Astrocyte (in vitro differentiated cells and primary cell): ENCODE measurements at regions not wholly inside any gene's neighbourhood (a gene's known extent, or its start where the extent isn't known, plus 50 kb on each side); places are given as distances from the start of the nearest gene placed in this dataset.

ENCODE experiments used
- DNase-seq: peaks from one replicate; pipeline ENCODE4 v3.0.0-alpha.2; 2010; ENCODE audit warnings: low read depth
- FAIRE-seq: peaks from 2 replicates; lab custom pipeline; 2011; peaks lifted over from hg19 to GRCh38; lab: Jason Lieb, UNC
- H2AFZ ChIP-seq: 2 replicates; pipeline ENCODE4 v1.6.0; 2012; ENCODE audit warnings: low read depth, low read length, inconsistent platforms
- H3K27ac ChIP-seq: 2 replicates; pipeline ENCODE4 v1.5.1; 2011; ENCODE audit warnings: low read depth, low read length, inconsistent platforms
- H3K27me3 ChIP-seq: 2 replicates; pipeline ENCODE4 v1.6.0; 2011; ENCODE audit warnings: low read length, inconsistent platforms; ENCODE audit not compliant: insufficient read depth
- H3K36me3 ChIP-seq: 2 replicates; pipeline ENCODE4 v1.5.1; 2011; ENCODE audit warnings: low read length, inconsistent platforms; ENCODE audit not compliant: insufficient read depth
- H3K4me1 ChIP-seq: 2 replicates; pipeline ENCODE4 v1.5.1; 2011; ENCODE audit warnings: low read length, inconsistent platforms; ENCODE audit not compliant: insufficient read depth
- H3K4me2 ChIP-seq: 2 replicates; pipeline ENCODE4 v1.6.0; 2012; ENCODE audit warnings: low read length, inconsistent platforms
- H3K4me3 ChIP-seq: 2 replicates; pipeline ENCODE4 v1.5.1; 2011; ENCODE audit warnings: low read depth, mild to moderate bottlenecking, low read length, inconsistent platforms; ENCODE audit not compliant: insufficient read depth
- H3K79me2 ChIP-seq: 2 replicates; pipeline ENCODE4 v1.6.0; 2012; ENCODE audit warnings: mild to moderate bottlenecking, low read length, inconsistent platforms; ENCODE audit not compliant: insufficient read depth
- H3K9ac ChIP-seq: 2 replicates; pipeline ENCODE4 v1.6.0; 2012; ENCODE audit warnings: mild to moderate bottlenecking, low read length, inconsistent platforms
- H3K9me3 ChIP-seq: 2 replicates; pipeline ENCODE4 v1.5.1; 2012; ENCODE audit warnings: low read depth, mild to moderate bottlenecking, low read length, inconsistent platforms; ENCODE audit not compliant: insufficient read depth
- H4K20me1 ChIP-seq: 2 replicates; pipeline ENCODE4 v1.6.0; 2012; ENCODE audit warnings: low read length, inconsistent platforms; ENCODE audit not compliant: insufficient read depth
- H3K27ac Mint-ChIP-seq: one replicate; pipeline ENCODE4 v1.8.0; 2021; ENCODE audit warnings: mild to moderate bottlenecking, mixed read lengths; ENCODE audit not compliant: unreplicated experiment
- H3K27me3 Mint-ChIP-seq: one replicate; pipeline ENCODE4 v1.8.0; 2021; ENCODE audit warnings: low read depth, mixed read lengths; ENCODE audit not compliant: unreplicated experiment
- H3K36me3 Mint-ChIP-seq: one replicate; pipeline ENCODE4 v1.8.0; 2021; ENCODE audit warnings: low read depth, mixed read lengths; ENCODE audit not compliant: unreplicated experiment
- H3K4me1 Mint-ChIP-seq: one replicate; pipeline ENCODE4 v1.8.0; 2021; ENCODE audit warnings: low read depth, mixed read lengths; ENCODE audit not compliant: unreplicated experiment
- H3K4me3 Mint-ChIP-seq: one replicate; pipeline ENCODE4 v1.8.0; 2021; ENCODE audit warnings: mild to moderate bottlenecking, moderate library complexity, mixed read lengths; ENCODE audit not compliant: unreplicated experiment
- H3K9me3 Mint-ChIP-seq: one replicate; pipeline ENCODE4 v1.8.0; 2021; ENCODE audit warnings: mild to moderate bottlenecking, mixed read lengths; ENCODE audit not compliant: unreplicated experiment
- CTCF ChIP-seq: IDR thresholded peaks from 2 replicates; pipeline ENCODE4 v1.5.1; 2011; ENCODE audit warnings: low read depth, mild to moderate bottlenecking, inconsistent platforms, low read length, moderate library complexity; ENCODE audit not compliant: insufficient read depth
- EZH2 ChIP-seq: IDR thresholded peaks from 2 replicates; pipeline ENCODE4 v1.6.1; 2012; ENCODE audit warnings: mild to moderate bottlenecking, low read length, inconsistent platforms; ENCODE audit not compliant: insufficient read depth

- Histone ChIP-seq H3K9me3 (no peaks in the 10 kb centered on the region), H3K4me3 (no peak overlapping the region), H3K4me2 (no peak overlapping the region), H3K36me3 (no peaks in the 10 kb centered on the region), H3K4me1 (peaks cover 36% of the 10 kb centered on the region), H3K79me2 (no peaks in the 10 kb centered on the region), H3K9ac (no peak overlapping the region), H3K27ac (peak overlapping the region; percentile 91), H3K27me3 (no peaks in the 10 kb centered on the region), H4K20me1 (no peaks in the 10 kb centered on the region), H2AFZ (no peak overlapping the region)
- FAIRE-seq: no peak
- peaks cover 9% of the 10 kb centered on the region for H3K9me3 Mint-ChIP-seq
- DNase-seq: peak; percentile 75
- H3K27ac Mint-ChIP-seq: peak overlapping the region; percentile 86
- H3K36me3 Mint-ChIP-seq: no peaks in the 10 kb centered on the region
- no peaks in the 10 kb centered on the region for H3K27me3 Mint-ChIP-seq
- TF ChIP-seq CTCF (peak; percentile 8), EZH2 (no peak)
- peaks cover 45% of the 10 kb centered on the region for H3K4me1 Mint-ChIP-seq
- no peak overlapping the region for H3K4me3 Mint-ChIP-seq
Measured at GRCh38 chr12:58310368-58310767, 369.0 kb downstream of the ATP23 start.

GRCh38 chr12:58310809-58311622, 369.6 kb downstream of the ATP23 start:
- H3K4me1 Mint-ChIP-seq: peaks cover 45% of the 10 kb centered on the region
- H3K4me3 ChIP-seq: no peak overlapping the region
- no peaks in the 10 kb centered on the region for H3K27me3 ChIP-seq
- no peak overlapping the region for H3K4me3 Mint-ChIP-seq
- TF ChIP-seq EZH2 (no peak), CTCF (no peak)
- H3K27ac ChIP-seq: peak overlapping the region; percentile 91
- H3K9ac ChIP-seq: peak overlapping the region; percentile 62
- FAIRE-seq (peak; percentile 99), DNase-seq (peak; percentile 99)
- H3K9me3 Mint-ChIP-seq: peaks cover 9% of the 10 kb centered on the region
- no peak overlapping the region for H2AFZ ChIP-seq
- H3K4me1 ChIP-seq: peaks cover 36% of the 10 kb centered on the region
- no peaks in the 10 kb centered on the region for H3K36me3 Mint-ChIP-seq
- H3K36me3 ChIP-seq: no peaks in the 10 kb centered on the region
- H3K9me3 ChIP-seq: no peaks in the 10 kb centered on the region
- no peaks in the 10 kb centered on the region for H3K79me2 ChIP-seq
- H3K27ac Mint-ChIP-seq: peak overlapping the region; percentile 86
- H3K27me3 Mint-ChIP-seq: no peaks in the 10 kb centered on the region
- H4K20me1 ChIP-seq: no peaks in the 10 kb centered on the region
- H3K4me2 ChIP-seq: peak overlapping the region; percentile 54
